Islet of Langerhans (tissue), 1 donor: ENCODE measurements at regions not wholly inside any gene's neighbourhood (a gene's known extent, or its start where the extent isn't known, plus 50 kb on each side); places are given as distances from the start of the nearest gene placed in this dataset.

Experiments
- FAIRE-seq: peaks from one replicate; lab custom pipeline; 2011; peaks lifted over from hg19 to GRCh38; lab: Jason Lieb, UNC

- no peak for FAIRE-seq
Measured at GRCh38 chr4:129350834-129351721, 255.1 kb downstream of the C4orf33 start.

DNA sequence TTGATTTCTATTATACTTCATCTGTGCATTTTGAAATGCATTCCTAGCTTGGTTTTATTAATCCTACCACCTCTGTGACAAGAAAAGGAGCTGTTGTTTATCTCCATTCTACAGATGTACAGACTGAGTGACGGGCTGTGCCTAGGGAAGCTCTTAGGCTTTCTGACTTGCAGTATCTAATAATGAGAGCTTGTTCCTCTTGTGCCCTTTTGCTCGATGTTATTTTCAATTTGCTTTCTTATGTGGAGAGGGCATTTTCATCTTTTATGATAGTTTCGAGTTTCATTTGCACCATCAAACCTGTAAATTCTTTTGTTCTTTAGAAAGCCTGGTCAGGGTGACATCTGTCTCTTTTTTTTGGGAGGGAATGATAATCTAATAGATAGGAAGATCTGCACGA lies 256.5 kb downstream of the C4orf33 start:
- FAIRE-seq, result no peak

DNA sequence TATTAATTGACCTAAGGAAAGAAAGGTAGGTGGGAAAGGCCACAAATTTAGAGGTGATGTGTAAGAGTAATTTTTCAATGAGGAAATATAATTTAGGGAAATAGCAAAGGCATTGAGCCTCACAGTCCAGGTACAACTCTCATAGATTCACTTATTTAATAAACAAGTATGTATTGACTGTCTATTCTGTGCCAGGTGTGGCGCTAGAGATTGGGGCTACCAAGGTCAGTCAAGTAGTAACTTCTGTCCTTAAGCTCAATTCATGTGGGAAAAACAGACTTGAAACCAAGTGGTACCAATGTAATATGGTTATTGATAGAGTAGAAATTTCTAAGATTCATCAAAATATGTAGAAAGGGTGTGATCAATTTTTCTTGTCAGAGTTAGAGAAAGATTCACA lies 257.5 kb downstream of the C4orf33 start:
- no peak for FAIRE-seq

DNA sequence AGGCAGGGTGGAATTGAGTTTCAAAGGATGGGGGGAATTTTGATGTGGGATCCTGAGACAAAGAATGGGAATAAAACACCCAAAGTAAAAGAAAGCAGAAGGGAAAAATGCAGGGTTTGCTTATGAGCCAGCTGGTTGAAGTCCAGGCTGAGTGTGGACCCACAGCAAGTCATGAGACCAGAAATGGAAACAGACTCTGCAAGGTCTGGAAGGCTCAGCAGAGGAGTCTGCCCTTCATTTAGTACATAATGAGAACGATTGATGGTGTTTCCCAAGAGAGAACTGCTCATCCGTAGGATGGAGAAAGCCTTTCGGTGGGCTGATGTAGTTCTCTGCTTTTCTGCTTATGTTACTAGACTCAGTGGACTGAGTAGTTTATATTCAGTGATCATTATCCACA lies 259.1 kb downstream of the C4orf33 start:
- FAIRE-seq, result no peak

GRCh38 chr4:129355516-129355915 lies 259.6 kb downstream of the C4orf33 start:
- no peak for FAIRE-seq

- peak; percentile 68 for FAIRE-seq
Measured at GRCh38 chr4:129358571-129358970, 262.6 kb downstream of the C4orf33 start.

GRCh38 chr4:129359461-129359860 lies 263.5 kb downstream of the C4orf33 start:
- no peak for FAIRE-seq

- peak; percentile 97 for FAIRE-seq
Measured at GRCh38 chr4:129362691-129363274, 266.8 kb downstream of the C4orf33 start.

- FAIRE-seq, result no peak
Measured at GRCh38 chr4:129364747-129365452, 268.9 kb downstream of the C4orf33 start.

GRCh38 chr4:129369361-129370010 lies 273.5 kb downstream of the C4orf33 start:
- FAIRE-seq, result no peak

DNA sequence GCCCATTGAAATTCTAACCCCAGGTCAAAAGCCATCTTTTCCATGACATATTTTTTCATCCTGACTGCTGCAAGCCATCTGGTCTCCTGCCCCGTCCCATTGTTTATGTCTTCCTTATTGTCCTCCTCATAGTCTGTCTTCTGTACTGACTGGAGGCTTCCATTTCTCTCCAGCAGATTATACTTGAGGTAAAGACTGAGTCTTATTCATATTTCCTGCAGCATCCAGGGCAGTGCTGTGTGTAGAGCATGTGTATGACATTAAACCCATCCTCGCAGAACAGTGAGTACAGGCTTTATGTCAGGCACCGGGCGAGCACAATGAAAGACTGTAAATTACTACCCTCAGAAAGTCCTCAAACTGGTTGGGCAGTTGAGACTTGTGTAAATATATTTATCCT lies 275.1 kb downstream of the C4orf33 start:
- no peak for FAIRE-seq

GRCh38 chr4:129371926-129372325 lies 276.0 kb downstream of the C4orf33 start:
- no peak for FAIRE-seq

GRCh38 chr4:129377131-129377845 lies 281.3 kb downstream of the C4orf33 start:
- FAIRE-seq, result no peak

DNA sequence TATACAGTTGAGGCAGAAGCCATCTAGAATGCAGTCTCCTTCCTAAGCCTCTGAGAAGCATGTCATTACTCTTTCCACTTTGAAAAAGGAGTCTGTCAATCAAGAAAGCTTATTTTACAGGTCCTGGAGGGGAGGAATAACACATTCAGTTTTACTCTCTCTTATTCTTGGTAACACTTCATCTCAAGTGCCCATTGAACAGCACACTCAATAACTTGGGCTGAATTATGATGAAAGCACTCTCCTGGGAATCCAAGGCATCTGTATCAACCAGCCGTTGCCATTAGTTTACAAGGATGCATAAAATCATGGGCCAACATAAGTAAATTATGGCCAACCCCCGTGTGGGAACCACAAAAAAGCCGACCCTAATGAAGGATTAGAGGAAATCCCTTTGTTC lies 282.4 kb downstream of the C4orf33 start:
- FAIRE-seq, result no peak

DNA sequence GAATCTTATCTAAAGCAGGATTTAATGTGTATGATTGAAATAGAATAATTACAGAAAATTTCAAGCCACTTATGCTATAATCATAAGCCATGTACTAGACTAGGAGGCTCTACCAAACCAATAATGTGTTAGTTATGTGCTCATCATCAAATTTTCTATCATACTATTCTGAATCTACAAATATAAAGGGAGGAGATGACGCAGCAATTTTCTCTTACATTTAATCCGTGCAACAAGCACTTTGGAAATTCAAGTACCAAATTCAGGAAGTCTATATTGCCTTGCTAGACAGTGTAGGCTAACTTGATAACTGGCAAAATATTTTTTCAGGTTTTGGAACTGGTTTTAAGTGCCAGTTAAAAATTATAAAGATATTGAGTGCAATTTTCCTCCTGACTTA lies 283.5 kb downstream of the C4orf33 start:
- no peak for FAIRE-seq

GRCh38 chr4:129384974-129385373 lies 289.0 kb downstream of the C4orf33 start:
- FAIRE-seq, result no peak

- no peak for FAIRE-seq
Measured at GRCh38 chr4:129387666-129388065, 291.7 kb downstream of the C4orf33 start.

DNA sequence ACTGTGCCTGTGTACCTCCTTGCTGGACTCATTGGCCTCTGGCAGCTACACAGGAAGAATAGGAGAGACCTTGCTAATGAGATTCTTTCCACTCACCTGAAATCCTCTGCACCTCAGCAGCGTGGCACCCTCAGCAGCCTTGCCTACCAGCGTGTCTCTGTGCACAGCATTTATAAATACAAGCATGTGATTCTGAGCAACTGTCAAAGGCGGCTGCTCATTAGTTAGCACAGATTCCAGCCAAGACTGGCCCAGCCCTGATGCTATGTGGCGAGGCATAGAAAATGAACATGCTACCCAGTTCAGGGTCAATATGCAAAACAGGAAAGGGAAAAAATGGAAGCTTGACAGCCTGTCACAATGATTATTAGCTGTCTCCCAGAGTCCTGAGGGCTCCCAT lies 298.0 kb downstream of the C4orf33 start:
- no peak for FAIRE-seq

DNA sequence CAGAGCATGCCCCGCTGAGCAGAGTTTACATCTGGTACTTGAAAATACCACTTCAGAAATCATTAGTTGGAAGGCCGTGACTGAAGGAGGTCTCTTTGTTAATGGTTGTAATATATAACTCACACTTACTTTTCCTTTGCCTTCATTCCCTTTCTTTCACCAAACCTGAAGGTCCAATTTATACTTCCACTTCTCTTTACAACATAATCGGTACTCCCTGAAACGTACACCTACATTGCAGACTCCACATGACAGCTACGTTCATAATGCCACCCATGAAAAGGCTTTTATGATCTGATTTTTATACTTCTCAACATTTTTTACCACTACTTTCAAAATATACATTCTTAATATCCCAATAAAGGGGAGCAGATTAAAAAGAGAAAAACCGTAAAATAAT lies 298.7 kb downstream of the C4orf33 start:
- FAIRE-seq, result no peak

GRCh38 chr4:129403848-129404247 lies 307.9 kb downstream of the C4orf33 start:
- FAIRE-seq, result no peak

DNA sequence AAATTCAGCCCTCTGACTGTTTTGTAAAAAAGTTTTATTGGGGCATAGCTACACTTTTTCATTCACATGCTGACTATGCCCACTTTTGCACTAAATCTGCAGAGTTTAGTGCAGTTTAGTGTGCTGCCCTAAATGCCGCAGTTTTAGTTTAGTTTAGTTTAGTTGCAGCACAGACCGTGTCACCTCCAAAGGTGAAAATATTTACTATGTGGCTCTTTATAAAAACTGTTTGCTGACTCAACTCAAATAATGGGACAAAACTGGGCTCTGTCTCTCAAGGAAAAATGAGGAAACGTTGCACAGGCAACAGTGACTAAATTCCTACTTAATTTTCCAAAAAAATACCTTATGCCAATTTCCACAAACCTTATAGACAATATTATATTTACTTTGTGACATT lies 314.2 kb downstream of the C4orf33 start:
- FAIRE-seq, result no peak

DNA sequence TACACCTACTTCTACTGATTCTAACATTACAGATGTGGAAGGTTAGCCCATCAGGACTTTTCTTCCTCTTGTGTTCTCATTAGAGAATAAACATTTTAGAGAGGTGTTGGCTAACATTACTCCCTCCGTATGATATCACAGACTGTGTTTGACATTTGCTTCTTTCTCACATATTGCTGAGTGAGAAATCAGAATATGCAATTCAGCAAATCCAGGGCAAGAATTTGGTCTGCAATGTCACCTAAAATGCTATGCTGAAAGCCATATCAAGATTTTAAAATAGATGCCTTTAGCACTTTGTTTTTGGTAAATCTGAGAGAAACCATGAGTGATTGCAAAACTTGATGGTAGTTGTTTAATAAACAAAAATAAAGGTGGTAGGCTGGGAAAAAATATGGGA lies 319.1 kb downstream of the C4orf33 start:
- no peak for FAIRE-seq
